DOHH2 (cell line): ENCODE measurements at regions not wholly inside any gene's neighbourhood (a gene's known extent, or its start where the extent isn't known, plus 50 kb on each side); places are given as distances from the start of the nearest gene placed in this dataset.

Experiments used
- H3F3A ChIP-seq: fragments of 200-600 bp; sonication (generic), shearing (Covaris generic); 2 replicates; pipeline ENCODE4 v1.6.0; 2016; ENCODE audit warnings: antibody characterized with exemption, mild to moderate bottlenecking; ENCODE audit not compliant: control insufficient read depth, insufficient read depth
- H3K27ac ChIP-seq: fragments of 200-600 bp; sonication (generic); 2 replicates; pipeline ENCODE4 v1.5.1; 2014; ENCODE audit warnings: low read depth, mild to moderate bottlenecking, low read length, moderate library complexity
- H3K27me3 ChIP-seq: fragments of 200-600 bp; sonication (generic); 2 replicates; pipeline ENCODE4 v1.6.1; 2014; ENCODE audit warnings: mild to moderate bottlenecking, low read length, mixed read lengths; ENCODE audit not compliant: control insufficient read depth
- H3K36me3 ChIP-seq: fragments of 200-600 bp; sonication (generic); 2 replicates; pipeline ENCODE4 v1.6.1; 2014; ENCODE audit warnings: mild to moderate bottlenecking, low read length, moderate library complexity, mixed read lengths; ENCODE audit not compliant: control insufficient read depth
- H3K4me1 ChIP-seq: fragments of 200-600 bp; sonication (generic); 2 replicates; pipeline ENCODE4 v1.6.1; 2014; ENCODE audit warnings: mild to moderate bottlenecking, low read length, mixed read lengths; ENCODE audit not compliant: control insufficient read depth
- H3K4me2 ChIP-seq: fragments of 200-600 bp; sonication (generic); 2 replicates; pipeline ENCODE4 v1.6.0; 2014; ENCODE audit warnings: mild to moderate bottlenecking, low read length, moderate library complexity
- H3K4me3 ChIP-seq: fragments of 200-600 bp; sonication (generic); 2 replicates; pipeline ENCODE4 v1.5.1; 2014; ENCODE audit warnings: mild to moderate bottlenecking, low read length, mixed read lengths
- H3K79me2 ChIP-seq: fragments of 200-600 bp; sonication (generic); 2 replicates; pipeline ENCODE4 v1.6.1; 2014; ENCODE audit warnings: mild to moderate bottlenecking, low read length, mixed read lengths; ENCODE audit not compliant: control insufficient read depth
- H3K9me2 ChIP-seq: fragments of 200-600 bp; sonication (generic); replicated peaks from 2 replicates; pipeline ENCODE4 v1.6.1; 2014; ENCODE audit warnings: mild to moderate bottlenecking, low read length, mixed read lengths; ENCODE audit not compliant: control insufficient read depth
- H3K9me3 ChIP-seq: fragments of 200-600 bp; sonication (generic); 2 replicates; pipeline ENCODE4 v1.6.1; 2014; ENCODE audit warnings: antibody characterized with exemption, low read length, mixed read lengths; ENCODE audit not compliant: control insufficient read depth, insufficient read depth
- H4K20me1 ChIP-seq: fragments of 200-600 bp; sonication (generic); 2 replicates; pipeline ENCODE4 v1.6.0; 2014; ENCODE audit warnings: low read depth, mild to moderate bottlenecking, antibody characterized with exemption, low read length, moderate library complexity; ENCODE audit not compliant: control insufficient read depth, insufficient read depth
- EZH2phosphoT487 ChIP-seq: fragments of 200-600 bp; sonication (generic); IDR thresholded peaks from 2 replicates; pipeline ENCODE4 v1.6.1; 2017; ENCODE audit warnings: borderline replicate concordance, mild to moderate bottlenecking, antibody characterized with exemption, low read length, moderate library complexity, mixed read lengths
- TF ChIP-seq, protein P1 (sequence below): fragments of 200-600 bp; sonication (generic); IDR thresholded peaks from one replicate; pipeline ENCODE4 v1.5.1; 2014; ENCODE audit warnings: antibody characterized with exemption, mild to moderate bottlenecking, low read depth, low read length; ENCODE audit not compliant: poor library complexity, severe bottlenecking

DNA sequence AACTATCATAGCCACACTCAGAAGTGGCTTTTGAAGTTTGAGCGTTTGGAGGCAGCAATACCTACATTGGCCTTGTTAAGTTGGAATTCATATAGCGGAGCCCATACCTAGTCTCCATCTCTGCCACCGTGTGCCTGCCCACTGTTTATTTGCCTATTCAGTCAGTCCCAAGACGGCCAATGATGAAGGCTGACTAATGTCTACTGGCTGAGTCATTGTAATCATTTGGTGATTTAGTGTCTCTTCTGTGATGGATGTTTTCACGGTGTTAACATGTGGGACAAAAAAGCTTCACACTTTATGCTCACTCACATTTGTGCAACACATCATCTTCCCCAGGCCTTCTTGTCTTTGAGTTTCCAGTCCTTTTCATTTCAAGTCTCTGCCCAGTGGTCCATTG lies 92.6 kb upstream of the PBX1 start:
- no peak for TF ChIP-seq EZH2phosphoT487
- TF ChIP-seq, protein P1, sequence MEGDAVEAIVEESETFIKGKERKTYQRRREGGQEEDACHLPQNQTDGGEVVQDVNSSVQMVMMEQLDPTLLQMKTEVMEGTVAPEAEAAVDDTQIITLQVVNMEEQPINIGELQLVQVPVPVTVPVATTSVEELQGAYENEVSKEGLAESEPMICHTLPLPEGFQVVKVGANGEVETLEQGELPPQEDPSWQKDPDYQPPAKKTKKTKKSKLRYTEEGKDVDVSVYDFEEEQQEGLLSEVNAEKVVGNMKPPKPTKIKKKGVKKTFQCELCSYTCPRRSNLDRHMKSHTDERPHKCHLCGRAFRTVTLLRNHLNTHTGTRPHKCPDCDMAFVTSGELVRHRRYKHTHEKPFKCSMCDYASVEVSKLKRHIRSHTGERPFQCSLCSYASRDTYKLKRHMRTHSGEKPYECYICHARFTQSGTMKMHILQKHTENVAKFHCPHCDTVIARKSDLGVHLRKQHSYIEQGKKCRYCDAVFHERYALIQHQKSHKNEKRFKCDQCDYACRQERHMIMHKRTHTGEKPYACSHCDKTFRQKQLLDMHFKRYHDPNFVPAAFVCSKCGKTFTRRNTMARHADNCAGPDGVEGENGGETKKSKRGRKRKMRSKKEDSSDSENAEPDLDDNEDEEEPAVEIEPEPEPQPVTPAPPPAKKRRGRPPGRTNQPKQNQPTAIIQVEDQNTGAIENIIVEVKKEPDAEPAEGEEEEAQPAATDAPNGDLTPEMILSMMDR: no peak
- Histone ChIP-seq H3K4me1 (no peaks in the 10 kb centered on the region), H3K9me3 (no peaks in the 10 kb centered on the region), H3K27me3 (no peaks in the 10 kb centered on the region), H3K4me3 (no peak overlapping the region), H4K20me1 (no peaks in the 10 kb centered on the region), H3K27ac (no peak overlapping the region), H3K4me2 (no peak overlapping the region), H3K36me3 (no peaks in the 10 kb centered on the region), H3F3A (no peaks in the 10 kb centered on the region), H3K79me2 (no peaks in the 10 kb centered on the region), H3K9me2 (no peaks in the 10 kb centered on the region)

DNA sequence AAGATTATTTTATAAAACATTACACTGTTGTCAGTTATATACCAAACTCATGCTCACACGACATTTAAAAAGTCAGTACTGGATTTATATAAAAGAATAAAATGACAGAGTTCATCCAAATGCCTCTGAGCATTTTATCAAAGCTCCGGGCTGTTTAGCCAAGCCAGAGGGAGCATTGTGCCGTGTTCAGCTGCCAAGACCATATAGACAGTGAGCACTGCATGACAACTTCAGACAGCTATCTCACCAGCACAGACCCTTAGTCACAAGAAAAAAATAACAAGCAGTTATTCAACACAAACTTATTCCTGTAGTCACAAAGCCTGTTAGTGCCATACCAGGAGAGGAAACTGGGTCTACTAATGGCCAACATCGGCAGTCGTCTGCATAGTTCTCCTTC lies 88.0 kb upstream of the PBX1 start:
- no peak overlapping the region for H3K27ac ChIP-seq
- no peak overlapping the region for H3K4me3 ChIP-seq
- no peaks in the 10 kb centered on the region for H3K4me1 ChIP-seq
- TF ChIP-seq EZH2phosphoT487: no peak
- TF ChIP-seq, protein P1: no peak
- H3F3A ChIP-seq: no peaks in the 10 kb centered on the region
- no peaks in the 10 kb centered on the region for H3K79me2 ChIP-seq
- no peaks in the 10 kb centered on the region for H4K20me1 ChIP-seq
- H3K4me2 ChIP-seq: no peak overlapping the region
- no peaks in the 10 kb centered on the region for H3K27me3 ChIP-seq
- H3K9me2 ChIP-seq: no peaks in the 10 kb centered on the region
- no peaks in the 10 kb centered on the region; the same call in 1 of the 2 replicates for H3K9me3 ChIP-seq
- no peaks in the 10 kb centered on the region for H3K36me3 ChIP-seq

DNA sequence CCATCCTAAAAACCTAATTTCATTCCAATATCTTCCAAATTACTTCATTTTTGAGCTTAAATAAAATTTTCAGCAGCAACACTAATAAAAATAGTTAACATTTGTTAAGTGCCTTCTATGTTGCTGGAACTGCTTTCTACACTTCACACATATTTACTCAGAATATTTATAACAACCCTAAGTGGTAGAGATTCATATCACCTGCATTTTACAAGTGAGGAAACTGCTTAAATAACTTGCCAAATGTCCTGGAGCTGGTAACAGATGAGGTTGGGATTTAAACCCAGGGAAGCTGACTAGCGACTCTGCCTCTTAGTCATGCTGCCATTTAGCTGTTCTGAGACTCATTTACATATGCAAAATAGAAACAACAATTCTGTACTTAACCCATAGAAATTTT lies 86.1 kb upstream of the PBX1 start:
- no peak overlapping the region for H3K4me2 ChIP-seq
- TF ChIP-seq, protein P1: no peak
- no peak for TF ChIP-seq EZH2phosphoT487
- no peak overlapping the region for H3K4me3 ChIP-seq
- no peaks in the 10 kb centered on the region for H3K4me1 ChIP-seq
- H3K9me2 ChIP-seq: no peaks in the 10 kb centered on the region
- no peaks in the 10 kb centered on the region for H3K79me2 ChIP-seq
- H4K20me1 ChIP-seq: no peaks in the 10 kb centered on the region
- H3K27me3 ChIP-seq: no peaks in the 10 kb centered on the region
- no peak overlapping the region for H3K27ac ChIP-seq
- H3F3A ChIP-seq: no peaks in the 10 kb centered on the region
- H3K9me3 ChIP-seq: no peaks in the 10 kb centered on the region; the same call in 1 of the 2 replicates
- no peaks in the 10 kb centered on the region for H3K36me3 ChIP-seq

DNA sequence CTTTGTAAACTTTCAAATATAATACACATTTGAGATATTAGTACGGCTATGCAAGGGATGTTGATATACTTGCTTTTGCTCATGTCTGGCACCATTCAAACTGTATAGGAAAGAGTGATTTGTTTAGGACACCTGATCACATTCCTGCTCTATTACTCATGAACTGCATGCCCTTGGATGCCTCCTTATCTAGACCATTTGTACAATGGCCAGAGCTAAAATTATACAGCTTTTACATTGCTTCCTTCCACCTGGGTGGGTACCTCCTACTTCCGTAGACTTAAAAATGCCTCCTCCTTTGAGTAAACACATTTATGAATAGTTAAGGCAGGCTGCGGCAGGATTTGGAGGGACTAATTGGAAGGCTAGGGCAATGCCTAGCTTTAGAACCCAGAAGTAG lies 85.4 kb upstream of the PBX1 start:
- TF ChIP-seq EZH2phosphoT487: no peak
- TF ChIP-seq, protein P1: no peak
- no peak overlapping the region for H3K4me2 ChIP-seq
- H3K27me3 ChIP-seq: no peaks in the 10 kb centered on the region
- no peaks in the 10 kb centered on the region for H3K4me1 ChIP-seq
- no peaks in the 10 kb centered on the region for H3F3A ChIP-seq
- no peaks in the 10 kb centered on the region for H3K9me2 ChIP-seq
- H3K36me3 ChIP-seq: no peaks in the 10 kb centered on the region
- H3K27ac ChIP-seq: no peak overlapping the region
- no peak overlapping the region for H3K4me3 ChIP-seq
- no peaks in the 10 kb centered on the region for H3K79me2 ChIP-seq
- H3K9me3 ChIP-seq: no peaks in the 10 kb centered on the region; the same call in 1 of the 2 replicates
- no peaks in the 10 kb centered on the region for H4K20me1 ChIP-seq
